Daoy (cell line): ENCODE measurements at regions not wholly inside any gene's neighbourhood (a gene's known extent, or its start where the extent isn't known, plus 50 kb on each side); places are given as distances from the start of the nearest gene placed in this dataset.

Experiments
- DNase-seq: peaks from one replicate; pipeline ENCODE4 v3.0.0-alpha.2; 2015; ENCODE audit warnings: low read depth

DNA sequence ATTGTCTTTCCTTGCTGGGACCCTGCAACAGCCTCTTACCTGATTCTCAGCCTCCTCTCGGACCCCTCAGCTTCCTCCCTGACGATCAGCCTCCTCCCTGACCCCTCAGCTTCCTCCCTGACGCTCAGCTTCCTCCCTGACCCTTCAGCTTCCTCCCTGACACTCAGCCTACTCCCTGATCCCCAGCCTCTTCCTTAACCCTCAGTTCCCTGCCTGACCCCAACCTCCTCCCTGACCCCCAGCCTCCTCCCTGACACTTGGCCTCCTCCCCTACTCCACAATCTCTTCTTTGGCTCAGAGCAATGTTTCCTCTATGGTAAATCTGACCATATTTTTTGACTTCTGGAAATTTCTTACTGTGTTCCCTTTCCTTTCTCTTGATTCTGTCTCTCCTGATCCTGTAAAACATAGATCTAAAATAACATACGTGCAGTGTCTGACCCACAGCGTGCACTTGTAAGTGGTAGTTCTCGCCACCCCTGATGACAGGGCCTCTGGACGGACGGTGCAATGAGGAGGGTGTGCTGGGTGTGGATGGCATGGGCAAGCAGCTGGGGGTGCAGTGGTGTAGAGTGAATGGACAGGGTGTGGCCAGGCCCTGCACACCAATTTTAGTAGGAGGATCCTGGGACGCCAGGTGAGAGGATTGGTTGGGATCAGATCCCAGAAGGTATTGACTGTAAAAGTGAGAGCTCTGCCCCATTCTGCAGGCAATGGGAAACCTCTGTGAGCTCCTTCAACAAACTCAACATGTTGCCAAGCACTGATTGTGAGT is 264.1 kb downstream of the FOXD2 start:
- no peak for DNase-seq

DNA sequence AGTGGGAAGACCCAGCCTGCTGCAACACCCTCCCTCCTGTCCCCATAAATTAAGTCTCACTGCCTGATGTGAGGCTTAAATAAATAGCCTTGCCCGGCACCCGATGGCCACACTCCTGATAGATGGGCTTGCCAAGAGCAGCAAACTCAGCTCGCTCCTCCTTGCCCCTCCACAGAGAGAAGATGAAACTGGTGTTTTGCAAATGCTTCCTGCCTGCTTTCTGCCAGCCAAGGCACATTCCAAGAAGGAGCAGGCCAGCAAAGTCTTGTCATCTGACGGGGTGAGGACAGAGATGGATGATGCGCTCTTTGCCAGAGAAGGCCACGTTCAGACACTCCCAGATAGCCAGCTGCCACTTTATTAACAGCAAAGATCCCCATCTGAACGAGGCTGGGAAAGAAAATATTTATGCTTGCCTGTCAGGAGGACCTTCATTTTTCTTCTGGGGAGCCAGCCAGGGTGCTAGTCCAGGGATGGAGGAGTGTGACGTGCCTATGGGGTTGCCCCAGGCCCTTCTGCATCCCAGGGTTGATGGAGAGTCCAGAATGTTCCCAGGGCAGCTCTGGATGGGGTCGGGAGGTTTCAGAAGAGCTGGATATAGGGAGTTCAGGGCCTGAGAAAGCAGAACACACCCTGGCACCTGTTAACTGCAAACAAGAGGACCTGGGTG is 265.4 kb downstream of the FOXD2 start:
- no peak for DNase-seq

GRCh38 chr1:47703981-47704596 is 266.2 kb downstream of the FOXD2 start:
- DNase-seq: peak; percentile 84

DNA sequence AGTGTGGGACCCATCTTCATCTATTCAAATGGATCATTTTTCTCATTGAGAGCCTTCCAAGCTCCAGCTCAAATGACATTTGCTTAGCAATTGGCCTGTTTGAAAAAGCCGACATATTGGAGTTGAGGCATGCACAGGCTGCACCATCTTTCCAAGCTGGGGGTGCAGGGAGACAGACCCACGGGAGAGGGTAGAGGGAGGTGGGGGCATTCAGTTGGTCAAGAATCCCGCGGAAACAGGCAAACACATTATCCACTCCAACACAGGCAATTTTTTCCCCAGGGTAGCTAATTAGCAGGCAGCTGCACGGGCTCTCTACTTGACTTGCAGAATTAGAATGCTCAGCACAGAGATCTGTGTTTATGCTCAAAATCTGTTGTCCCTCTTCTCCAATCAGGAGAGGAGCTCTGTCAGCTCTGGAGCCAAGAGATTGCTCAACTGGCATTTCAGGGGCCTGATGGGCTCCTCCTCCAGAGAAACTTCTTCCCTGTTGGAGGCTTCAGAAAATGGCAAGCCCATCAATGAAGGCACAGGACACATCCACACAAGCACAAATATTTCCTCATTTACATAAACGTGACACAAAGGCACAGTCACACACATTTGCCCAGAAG is 267.8 kb downstream of the FOXD2 start:
- no peak for DNase-seq

DNA sequence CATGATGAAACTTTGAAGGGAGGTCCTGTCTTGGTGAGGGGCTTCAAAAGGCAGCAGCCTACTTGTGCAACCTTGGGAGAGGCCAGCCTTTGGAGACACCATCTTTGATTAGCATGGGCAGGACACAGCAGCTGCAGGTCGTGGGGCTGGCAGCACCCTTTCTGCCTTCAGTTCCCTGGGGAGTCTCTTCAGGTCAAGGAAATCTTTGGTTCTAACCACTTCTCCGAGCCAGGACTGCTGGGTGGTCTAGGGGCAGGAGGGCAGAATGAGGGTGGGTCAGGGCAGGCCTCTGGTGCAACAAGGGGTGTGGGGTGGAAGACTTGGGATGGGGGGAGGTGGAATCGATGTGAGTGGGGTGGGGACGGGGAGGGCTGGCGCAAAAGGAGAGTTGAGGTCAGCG is 269.7 kb downstream of the FOXD2 start:
- DNase-seq: no peak

- no peak for DNase-seq
Measured at GRCh38 chr1:47708019-47708535, 270.2 kb downstream of the FOXD2 start.

- no peak for DNase-seq
Measured at GRCh38 chr1:47708658-47709018, 270.8 kb downstream of the FOXD2 start.

- DNase-seq: peak; percentile 61
Measured at GRCh38 chr1:47709019-47709871, 271.4 kb downstream of the FOXD2 start.

- DNase-seq: peak; percentile 67
Measured at GRCh38 chr1:47709872-47710231, 272.0 kb downstream of the FOXD2 start.

DNA sequence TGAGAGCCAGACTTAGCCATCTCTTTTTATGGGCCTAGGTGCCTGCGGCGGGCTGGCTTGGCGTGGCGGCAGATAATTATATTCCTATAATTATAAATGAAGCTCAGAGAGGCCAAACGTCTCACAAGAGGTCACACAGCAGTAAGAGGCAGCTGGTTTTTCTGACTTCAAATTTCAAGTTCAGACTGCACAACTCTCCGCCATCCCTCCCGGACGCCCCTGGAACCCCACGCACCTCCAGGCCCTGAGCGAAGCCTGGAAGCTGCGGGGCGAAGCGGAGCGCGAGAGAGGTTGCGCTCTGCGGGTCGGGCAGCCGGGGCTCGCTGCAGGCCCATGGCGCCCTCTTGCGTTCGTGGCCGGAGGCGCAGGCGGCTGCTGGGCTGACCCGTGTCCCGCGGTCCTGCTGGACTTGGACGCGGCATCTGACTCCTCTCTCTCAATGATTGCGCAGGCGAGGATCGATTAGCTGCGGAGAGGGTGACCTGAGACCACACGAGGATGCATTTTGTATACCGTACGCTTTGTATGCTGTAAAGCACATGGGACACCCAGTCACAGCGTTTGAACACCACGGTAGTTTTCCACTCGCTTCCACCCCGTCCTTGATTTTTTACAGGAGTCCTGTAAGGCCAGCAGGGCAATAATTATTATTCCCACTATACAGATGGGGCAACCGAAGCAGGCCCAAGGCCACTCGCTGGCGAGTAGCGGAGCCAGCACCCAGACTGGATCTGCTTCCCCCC is 272.7 kb downstream of the FOXD2 start:
- DNase-seq: peak; percentile 82
